AG10803 (cell line): ENCODE measurements at regions not wholly inside any gene's neighbourhood (a gene's known extent, or its start where the extent isn't known, plus 50 kb on each side); places are given as distances from the start of the nearest gene placed in this dataset.
"Not testable (repeated sequence)": the region's sequence is repeated elsewhere in the genome, so short reads cannot be mapped to it uniquely, and the experiment has no call there.

ENCODE experiments used
- DNase-seq: peaks from one replicate; pipeline ENCODE4 v3.0.0; 2010; ENCODE audit warnings: low read depth
- H3K4me3 ChIP-seq: 2 replicates; pipeline ENCODE4 v1.5.1; 2011; ENCODE audit warnings: mild to moderate bottlenecking, low read length, control low read depth
- TF ChIP-seq, protein P1 (sequence below): conservative IDR thresholded peaks from 2 replicates; pipeline ENCODE4 v1.5.1; 2011; ENCODE audit warnings: mild to moderate bottlenecking, low read length, control low read depth, inconsistent platforms

DNA sequence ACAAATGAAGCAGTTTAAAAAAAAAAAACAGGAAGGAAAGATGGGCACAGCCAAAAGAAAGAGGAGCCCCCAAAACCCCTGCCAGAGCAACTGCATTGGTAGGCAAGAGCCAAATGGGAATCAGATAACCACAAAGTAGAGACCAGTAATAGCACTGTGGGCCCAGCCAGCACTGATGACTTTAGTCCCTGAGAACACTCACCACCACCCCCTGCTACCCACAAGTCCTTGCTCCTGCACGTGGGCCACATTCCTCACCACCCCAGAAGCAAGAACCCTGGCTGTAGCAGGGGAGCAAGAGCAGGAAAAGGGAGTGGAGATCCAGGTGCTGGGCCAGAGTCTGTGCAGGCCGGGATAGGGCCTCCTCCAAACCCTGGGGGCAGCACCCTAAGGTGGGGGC lies 86.1 kb downstream of the RRAGC start:
- TF ChIP-seq, protein P1, sequence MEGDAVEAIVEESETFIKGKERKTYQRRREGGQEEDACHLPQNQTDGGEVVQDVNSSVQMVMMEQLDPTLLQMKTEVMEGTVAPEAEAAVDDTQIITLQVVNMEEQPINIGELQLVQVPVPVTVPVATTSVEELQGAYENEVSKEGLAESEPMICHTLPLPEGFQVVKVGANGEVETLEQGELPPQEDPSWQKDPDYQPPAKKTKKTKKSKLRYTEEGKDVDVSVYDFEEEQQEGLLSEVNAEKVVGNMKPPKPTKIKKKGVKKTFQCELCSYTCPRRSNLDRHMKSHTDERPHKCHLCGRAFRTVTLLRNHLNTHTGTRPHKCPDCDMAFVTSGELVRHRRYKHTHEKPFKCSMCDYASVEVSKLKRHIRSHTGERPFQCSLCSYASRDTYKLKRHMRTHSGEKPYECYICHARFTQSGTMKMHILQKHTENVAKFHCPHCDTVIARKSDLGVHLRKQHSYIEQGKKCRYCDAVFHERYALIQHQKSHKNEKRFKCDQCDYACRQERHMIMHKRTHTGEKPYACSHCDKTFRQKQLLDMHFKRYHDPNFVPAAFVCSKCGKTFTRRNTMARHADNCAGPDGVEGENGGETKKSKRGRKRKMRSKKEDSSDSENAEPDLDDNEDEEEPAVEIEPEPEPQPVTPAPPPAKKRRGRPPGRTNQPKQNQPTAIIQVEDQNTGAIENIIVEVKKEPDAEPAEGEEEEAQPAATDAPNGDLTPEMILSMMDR = no peak
- H3K4me3 ChIP-seq = no peak overlapping the region
- DNase-seq = no peak

- DNase-seq = no peak
- TF ChIP-seq, protein P1 = no peak
- no peak overlapping the region for H3K4me3 ChIP-seq
Observed at GRCh38 chr1:38772953-38773352, 86.6 kb downstream of the RRAGC start.

GRCh38 chr1:38772026-38772425 lies 87.5 kb downstream of the RRAGC start:
- H3K4me3 ChIP-seq = no peak overlapping the region
- DNase-seq = no peak
- TF ChIP-seq, protein P1 = no peak

DNA sequence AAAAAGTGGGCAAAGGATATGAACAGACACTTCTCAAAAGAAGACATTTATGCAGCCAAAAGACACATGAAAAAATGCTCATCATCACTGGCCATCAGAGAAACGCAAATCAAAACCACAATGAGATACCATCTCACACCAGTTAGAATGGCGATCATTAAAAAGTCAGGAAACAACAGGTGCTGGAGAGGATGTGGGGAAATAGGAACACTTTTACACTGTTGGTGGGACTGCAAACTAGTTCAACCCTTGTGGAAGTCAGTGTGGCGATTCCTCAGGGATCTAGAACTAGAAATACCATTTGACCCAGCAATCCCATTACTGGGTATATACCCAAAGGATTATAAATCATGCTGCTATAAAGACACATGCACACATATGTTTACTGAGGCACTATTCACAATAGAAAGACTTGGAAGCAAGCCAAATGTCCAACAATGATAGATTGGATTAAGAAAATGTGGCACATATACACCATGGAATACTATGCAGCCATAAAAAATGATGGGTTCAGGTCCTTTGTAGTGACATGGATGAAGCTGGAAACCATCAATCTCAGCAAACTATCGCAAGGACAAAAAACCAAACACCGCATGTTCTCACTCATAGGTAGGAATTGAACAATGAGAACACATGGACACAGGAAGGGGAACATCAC lies 88.9 kb downstream of the RRAGC start:
- DNase-seq, H3K4me3 ChIP-seq: not testable (repeated sequence)

- no peak overlapping the region for H3K4me3 ChIP-seq
- no peak for DNase-seq
- TF ChIP-seq, protein P1 = no peak
Observed at GRCh38 chr1:38766125-38766524, 93.4 kb downstream of the RRAGC start.

DNA sequence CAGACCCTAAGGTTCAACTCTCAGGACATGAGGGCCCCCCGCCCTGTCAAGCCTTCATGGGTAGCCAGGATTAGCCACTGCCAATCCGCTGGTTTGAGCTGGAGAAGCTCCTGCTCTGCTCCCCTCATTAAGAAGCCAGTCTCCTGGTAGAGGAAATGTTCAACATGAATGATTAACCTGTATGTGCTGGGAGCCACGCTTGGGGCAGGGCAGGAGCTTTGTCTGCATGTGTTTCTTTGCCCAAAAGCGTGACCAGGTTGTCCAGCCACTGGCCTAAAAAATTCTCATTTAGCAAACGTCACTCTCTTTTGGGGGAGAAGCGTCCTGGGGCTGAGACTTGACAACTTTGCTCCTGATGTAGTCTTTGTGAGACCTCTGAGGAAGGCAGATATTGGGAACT lies 96.5 kb downstream of the RRAGC start:
- TF ChIP-seq, protein P1 = no peak
- no peak overlapping the region for H3K4me3 ChIP-seq
- no peak for DNase-seq

GRCh38 chr1:38760562-38760961 lies 99.0 kb downstream of the RRAGC start:
- no peak for DNase-seq
- H3K4me3 ChIP-seq = no peak overlapping the region
- TF ChIP-seq, protein P1 = no peak

DNA sequence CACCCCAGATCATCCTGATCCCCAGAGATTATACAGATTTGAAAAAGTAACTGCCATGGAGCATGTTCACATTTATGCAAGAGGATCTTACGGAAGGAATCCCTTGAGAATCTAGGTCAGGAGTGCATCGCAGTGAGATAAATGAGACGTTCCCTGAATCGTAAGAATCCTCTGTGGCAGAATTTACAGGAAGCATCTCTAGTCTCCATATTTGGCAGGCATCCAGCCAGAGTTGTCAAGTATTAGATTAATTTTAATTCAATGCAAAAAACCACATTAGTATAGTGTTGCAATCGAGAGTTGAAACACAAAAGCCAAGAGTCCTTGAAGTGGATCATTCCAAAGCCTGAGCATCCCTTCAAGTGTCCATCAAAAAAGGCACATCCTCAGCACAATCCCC lies 100.8 kb downstream of the RRAGC start:
- no peak overlapping the region for H3K4me3 ChIP-seq
- TF ChIP-seq, protein P1 = no peak
- DNase-seq = no peak
